T-cell (primary cell): ENCODE measurements at regions not wholly inside any gene's neighbourhood (a gene's known extent, or its start where the extent isn't known, plus 50 kb on each side); places are given as distances from the start of the nearest gene placed in this dataset.
"Not testable (repeated sequence)": the region's sequence is repeated elsewhere in the genome, so short reads cannot be mapped to it uniquely, and the experiment has no call there.

Experiments used
- ATAC-seq, 4 experiments: fragments of 200-7000 bp in 3 of 4; fragments of 150-1000 bp in 1 of 4; cut with Tn5 transposase; replicated peaks in 1 of 4; 1 replicate in 3 of 4; 2 replicates in 1 of 4; pipeline ENCODE4 v1.10.0; 2021; ENCODE audit warnings: moderate library complexity in 3 of 4, mild to moderate bottlenecking in 2 of 4, moderate number of reproducible peaks in 1 of 4
- CTCF ChIA-PET, 2 donors: fragments of 300-600 bp; sonication (Branson Sonifier 250); formaldehyde crosslinking; loops; one replicate each; lab custom pipeline; 2022; ENCODE audit warnings: antibody characterized with exemption in 2 of 2; lab: Charles Lee
- POLR2A ChIA-PET, 2 donors: fragments of 300-600 bp; sonication (Branson Sonifier 250); formaldehyde crosslinking; loops; one replicate each; lab custom pipeline; 2022; ENCODE audit warnings: antibody characterized with exemption in 2 of 2; lab: Charles Lee
- DNase-seq, 35 experiments: peaks; one replicate each; pipeline versions ENCODE4 v3.0.0 to v3.0.0-alpha.2; 2013 to 2023
- H3K27ac ChIP-seq: one replicate; pipeline ENCODE4 v1.5.1; 2013; ENCODE audit warnings: low read length
- H3K27me3 ChIP-seq, 2 experiments: replicated peaks in 1 of 2; 1 replicate in 1 of 2; 2 replicates in 1 of 2; pipeline versions ENCODE4 v1.6.1 to v1.7.0; 2013; ENCODE audit warnings: low read length in 1 of 2, mixed read lengths in 1 of 2; ENCODE audit not compliant: control insufficient read depth in 2 of 2, insufficient read depth in 2 of 2; ENCODE audit errors: extremely low read depth in 1 of 2
- H3K36me3 ChIP-seq, 2 donors: 1 replicate in 1 of 2; 2 replicates in 1 of 2; pipeline versions ENCODE4 v1.6.1 to v1.7.0; 2013; ENCODE audit warnings: low read length in 1 of 2; ENCODE audit not compliant: control insufficient read depth in 2 of 2, insufficient read depth in 1 of 2; ENCODE audit errors: extremely low read depth in 1 of 2
- H3K4me1 ChIP-seq, 2 experiments: 1 replicate in 1 of 2; 2 replicates in 1 of 2; pipeline versions ENCODE4 v1.6.1 to v1.7.0; 2013; ENCODE audit warnings: low read length in 2 of 2, mixed read lengths in 1 of 2; ENCODE audit not compliant: insufficient read depth in 2 of 2, control insufficient read depth in 1 of 2; ENCODE audit errors: extremely low read depth in 1 of 2
- H3K4me3 ChIP-seq, 2 donors: 1 replicate in 1 of 2; 2 replicates in 1 of 2; pipeline versions ENCODE4 v1.5.1 to v1.7.0; 2013; ENCODE audit warnings: mild to moderate bottlenecking in 2 of 2, low read length in 1 of 2, moderate library complexity in 1 of 2; ENCODE audit not compliant: control insufficient read depth in 1 of 2; ENCODE audit errors: extremely low read depth in 1 of 2
- H3K9me3 ChIP-seq: 2 replicates; pipeline ENCODE4 v1.7.0; 2013
- H3K27ac Mint-ChIP-seq, 2 donors: one replicate each; pipeline ENCODE4 v1.8.0; 2020 to 2021; ENCODE audit warnings: mild to moderate bottlenecking in 2 of 2, mixed read lengths in 2 of 2
- H3K27me3 Mint-ChIP-seq, 2 donors: one replicate each; pipeline ENCODE4 v1.8.0; 2021 to 2022; ENCODE audit warnings: mixed read lengths in 2 of 2
- H3K36me3 Mint-ChIP-seq: one replicate; pipeline ENCODE4 v1.8.0; 2021; ENCODE audit warnings: mixed read lengths
- H3K4me1 Mint-ChIP-seq, 3 donors: one replicate each; pipeline ENCODE4 v1.8.0; 2020 to 2022; ENCODE audit warnings: mixed read lengths in 3 of 3, mild to moderate bottlenecking in 1 of 3
- H3K4me3 Mint-ChIP-seq, 3 donors: one replicate each; pipeline ENCODE4 v1.8.0; 2020 to 2022; ENCODE audit warnings: mild to moderate bottlenecking in 3 of 3, mixed read lengths in 3 of 3, moderate library complexity in 3 of 3
- H3K9me3 Mint-ChIP-seq, 3 donors: one replicate each; pipeline ENCODE4 v1.8.0; 2020 to 2022; ENCODE audit warnings: mixed read lengths in 3 of 3
- WGBS: methylation state at CpG from one replicate; pipeline ENCODE4 v1.1.5; 2013; ENCODE audit warnings: missing lambda C conversion rate; ENCODE audit not compliant: insufficient coverage; 5-methylcytosine and 5-hydroxymethylcytosine counted together

DNA sequence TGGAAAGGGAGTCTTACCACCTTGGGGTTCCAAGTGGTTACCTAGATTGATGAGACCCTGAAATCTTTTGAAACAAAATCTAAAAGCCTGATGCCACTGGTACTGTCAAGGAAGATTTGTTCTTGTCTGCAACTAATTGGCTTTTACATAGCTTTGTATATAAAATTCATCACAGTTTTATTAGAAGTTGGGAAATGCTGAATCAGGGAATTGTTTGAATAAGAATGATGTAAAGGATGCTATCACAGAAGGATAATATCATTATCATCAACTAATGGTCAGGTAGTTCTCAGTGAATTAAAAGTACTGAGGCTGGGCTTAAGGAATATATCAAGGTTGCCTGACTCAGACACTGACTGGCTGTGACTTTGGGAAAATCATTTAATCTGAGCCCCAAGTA lies 248.3 kb upstream of the STXBP6 start:
- no peak overlapping the region for H3K4me3 ChIP-seq
- no peaks in the 10 kb centered on the region for H3K4me1 Mint-ChIP-seq
- H3K27me3 ChIP-seq = peaks cover 0 to 3% of the 10 kb centered on the region in 2 experiments
- H3K36me3 Mint-ChIP-seq = no peaks in the 10 kb centered on the region
- ChIA-PET POLR2A (no interaction called here), CTCF (no interaction called here)
- H3K4me1 ChIP-seq = no peaks in the 10 kb centered on the region
- no peaks in the 10 kb centered on the region for H3K9me3 ChIP-seq
- H3K27ac ChIP-seq = no peak overlapping the region
- no peaks in the 10 kb centered on the region for H3K9me3 Mint-ChIP-seq
- no peak overlapping the region for H3K27ac Mint-ChIP-seq
- no peak overlapping the region for H3K4me3 Mint-ChIP-seq
- no peaks in the 10 kb centered on the region for H3K36me3 ChIP-seq
- DNase-seq (no peak), ATAC-seq (no peak)
- peaks cover 0 to 10% of the 10 kb centered on the region in 2 donors for H3K27me3 Mint-ChIP-seq

DNA sequence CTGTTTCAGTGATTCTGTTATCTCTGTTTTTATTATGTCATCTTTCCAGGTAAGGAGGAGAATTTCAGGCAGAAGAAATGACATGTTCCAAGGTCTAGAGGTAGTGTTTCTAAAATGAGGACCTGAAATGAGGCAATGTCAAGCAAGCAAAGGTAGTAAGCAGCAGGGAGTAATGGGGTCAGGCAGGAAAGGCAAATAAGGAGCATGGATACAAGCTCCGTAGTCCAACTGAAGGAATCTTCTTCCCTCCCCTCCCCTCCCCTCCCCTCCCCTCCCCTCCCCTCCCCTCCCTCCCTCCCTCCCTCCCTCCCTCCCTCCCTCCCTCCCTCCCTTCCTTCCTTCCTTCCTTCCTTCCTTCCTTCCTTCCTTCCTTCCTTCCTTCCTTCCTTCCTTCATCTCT lies 240.2 kb upstream of the STXBP6 start:
- H3K4me3 Mint-ChIP-seq, H3K36me3 ChIP-seq, DNase-seq, H3K4me1 ChIP-seq, H3K9me3 ChIP-seq, POLR2A ChIA-PET, H3K4me1 Mint-ChIP-seq, H3K4me3 ChIP-seq, H3K9me3 Mint-ChIP-seq, ATAC-seq, CTCF ChIA-PET, H3K27me3 ChIP-seq, H3K36me3 Mint-ChIP-seq, H3K27ac Mint-ChIP-seq, H3K27me3 Mint-ChIP-seq, H3K27ac ChIP-seq: not testable (repeated sequence)
- no CpG with 5 or more reads among the region's 1 CpG for WGBS

GRCh38 chr14:25274529-25274928 lies 224.6 kb upstream of the STXBP6 start:
- DNase-seq (no peak), ATAC-seq (no peak)
- Histone ChIP-seq H3K36me3 (no peaks in the 10 kb centered on the region), H3K4me1 (no peaks in the 10 kb centered on the region), H3K9me3 (no peaks in the 10 kb centered on the region), H3K27ac (no peak overlapping the region), H3K4me3 (no peak overlapping the region), H3K27me3 (no peaks in the 10 kb centered on the region)
- no peak overlapping the region for H3K27ac Mint-ChIP-seq
- ChIA-PET POLR2A (no interaction called here), CTCF (no interaction called here)
- no CpG with 5 or more reads among the region's 2 CpGs for WGBS
- peaks cover 0 to 6% of the 10 kb centered on the region in 2 donors for H3K27me3 Mint-ChIP-seq
- no peaks in the 10 kb centered on the region for H3K36me3 Mint-ChIP-seq
- H3K9me3 Mint-ChIP-seq = peaks cover 0 to 9% (median 0%) of the 10 kb centered on the region in 3 donors
- H3K4me3 Mint-ChIP-seq = no peak overlapping the region
- no peaks in the 10 kb centered on the region for H3K4me1 Mint-ChIP-seq

DNA sequence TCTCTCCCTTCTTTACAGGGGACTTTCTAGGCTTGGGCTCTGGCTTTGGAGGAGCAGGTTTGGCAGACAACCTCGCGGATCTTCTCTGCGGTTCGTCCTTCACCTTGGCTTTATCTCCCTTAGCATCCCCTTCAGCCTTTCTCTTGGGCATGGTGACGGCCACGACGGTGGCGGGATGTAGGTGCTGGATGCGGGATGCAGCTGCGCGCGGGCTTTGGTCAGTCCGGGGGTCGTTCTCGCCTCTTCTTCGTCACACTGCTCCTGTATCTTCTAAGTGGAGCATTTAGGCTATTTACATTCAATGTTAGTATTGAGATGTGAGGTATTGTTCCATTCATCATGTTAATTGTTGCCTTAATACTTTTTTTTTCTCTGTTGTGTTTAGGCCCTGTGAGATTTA lies 217.2 kb upstream of the STXBP6 start:
- peaks cover 0 to 4% of the 10 kb centered on the region in 2 experiments for H3K27me3 ChIP-seq
- Mint-ChIP-seq H3K27me3 (no peaks in the 10 kb centered on the region), H3K4me1 (no peaks in the 10 kb centered on the region), H3K27ac (no peak overlapping the region), H3K36me3 (no peaks in the 10 kb centered on the region), H3K4me3 (no peak overlapping the region), H3K9me3 (peaks cover 0 to 12% (median 5%) of the 10 kb centered on the region in 3 donors)
- ChIA-PET CTCF (no interaction called here), POLR2A (interaction anchor here in 1 of 2 donors (0.6 kb wide), 1 partner anchor 12 kb away, joined by 3 read pairs; no protein-coding TSS in a partner anchor)
- no peak for ATAC-seq
- no peaks in the 10 kb centered on the region for H3K36me3 ChIP-seq
- no peaks in the 10 kb centered on the region for H3K9me3 ChIP-seq
- H3K27ac ChIP-seq = no peak overlapping the region
- no peaks in the 10 kb centered on the region for H3K4me1 ChIP-seq
- WGBS = 94% methylated on average over 9 of the region's 16 CpGs
- H3K4me3 ChIP-seq = no peak overlapping the region
- no peak for DNase-seq

- H3K27me3 ChIP-seq = no peaks in the 10 kb centered on the region
- CTCF ChIA-PET = no interaction called here
- no peak overlapping the region for H3K4me3 ChIP-seq
- H3K9me3 ChIP-seq = no peaks in the 10 kb centered on the region
- H3K27ac ChIP-seq = no peak overlapping the region
- H3K9me3 Mint-ChIP-seq = peaks cover 0 to 5% (median 4%) of the 10 kb centered on the region in 3 donors
- H3K36me3 ChIP-seq = no peaks in the 10 kb centered on the region
- no peaks in the 10 kb centered on the region for H3K4me1 Mint-ChIP-seq
- no peak overlapping the region for H3K27ac Mint-ChIP-seq
- ATAC-seq (no peak), DNase-seq (no peak)
- WGBS = 100% methylated on average over 1 of the region's 1 CpG
- H3K4me1 ChIP-seq = no peaks in the 10 kb centered on the region
- no peak overlapping the region for H3K4me3 Mint-ChIP-seq
- POLR2A ChIA-PET = no interaction called here
- no peaks in the 10 kb centered on the region for H3K36me3 Mint-ChIP-seq
- peaks cover 0 to 2% of the 10 kb centered on the region in 2 donors for H3K27me3 Mint-ChIP-seq
Observed at GRCh38 chr14:25259470-25259869, 209.5 kb upstream of the STXBP6 start.

GRCh38 chr14:25252793-25253192 lies 202.8 kb upstream of the STXBP6 start:
- ChIA-PET CTCF (no interaction called here), POLR2A (no interaction called here)
- Histone ChIP-seq H3K27me3 (no peaks in the 10 kb centered on the region), H3K9me3 (no peaks in the 10 kb centered on the region), H3K4me1 (no peaks in the 10 kb centered on the region), H3K27ac (no peak overlapping the region), H3K36me3 (no peaks in the 10 kb centered on the region), H3K4me3 (no peak overlapping the region)
- Mint-ChIP-seq H3K27me3 (peaks cover 0 to 2% of the 10 kb centered on the region in 2 donors), H3K27ac (no peak overlapping the region), H3K4me3 (no peak overlapping the region), H3K4me1 (no peaks in the 10 kb centered on the region), H3K9me3 (peaks cover 0 to 3% (median 2%) of the 10 kb centered on the region in 3 donors), H3K36me3 (no peaks in the 10 kb centered on the region)
- ATAC-seq (no peak), DNase-seq (no peak)
- WGBS = 87% methylated on average over 7 of the region's 11 CpGs

GRCh38 chr14:25250516-25250915 lies 200.6 kb upstream of the STXBP6 start:
- Mint-ChIP-seq H3K36me3 (no peaks in the 10 kb centered on the region), H3K27me3 (peaks cover 0 to 1% of the 10 kb centered on the region in 2 donors), H3K27ac (no peak overlapping the region), H3K9me3 (peaks cover 2 to 5% (median 3%) of the 10 kb centered on the region in 3 donors), H3K4me1 (no peaks in the 10 kb centered on the region), H3K4me3 (no peak overlapping the region)
- H3K36me3 ChIP-seq = no peaks in the 10 kb centered on the region
- ChIA-PET POLR2A (no interaction called here), CTCF (no interaction called here)
- H3K4me1 ChIP-seq = no peaks in the 10 kb centered on the region
- DNase-seq (no peak), ATAC-seq (no peak)
- no peaks in the 10 kb centered on the region for H3K9me3 ChIP-seq
- H3K27ac ChIP-seq = no peak overlapping the region
- no peak overlapping the region for H3K4me3 ChIP-seq
- no peaks in the 10 kb centered on the region for H3K27me3 ChIP-seq
